22Rv1 (cell line): ENCODE measurements at regions not wholly inside any gene's neighbourhood (a gene's known extent, or its start where the extent isn't known, plus 50 kb on each side); places are given as distances from the start of the nearest gene placed in this dataset.

Experiments
- CTCF ChIP-seq: fragments of 450-650 bp; IDR thresholded peaks from 2 replicates; pipeline ENCODE4 v1.5.1; 2017; ENCODE audit warnings: mild to moderate bottlenecking
- ZFX ChIP-seq: fragments of 450-650 bp; IDR thresholded peaks from 2 replicates; pipeline ENCODE4 v1.6.1; 2017; ENCODE audit warnings: antibody characterized with exemption, borderline replicate concordance

GRCh38 chr7:152577339-152577738 lies 98.6 kb downstream of the XRCC2 start:
- TF ChIP-seq CTCF (no peak), ZFX (no peak)
